ENCODE measurements at regions not wholly inside any gene's neighbourhood (a gene's known extent, or its start where the extent isn't known, plus 50 kb on each side); places are given as distances from the start of the nearest gene placed in this dataset.

GRCh38 chr4:140212646-140213045 lies 58.7 kb upstream of the MAML3 start:
- Histone ChIP-seq H3K79me2 (ENCODE audit: insufficient read depth, low read length) (no peaks in the 10 kb centered on the region), H3K9me2 (replicated peaks; ENCODE audit: low read depth, low read length) (no peaks in the 10 kb centered on the region), H3K9me3 (ENCODE audit: insufficient read depth, low read depth, low read length) (no peaks in the 10 kb centered on the region), H3K27me3 (ENCODE audit: insufficient read depth, low read length, poor library complexity, severe bottlenecking) (no peaks in the 10 kb centered on the region), H3K36me3 (ENCODE audit: insufficient read depth, low read length) (no peaks in the 10 kb centered on the region), H4K20me1 (ENCODE audit: insufficient read depth, low read length, poor library complexity, severe bottlenecking) (no peaks in the 10 kb centered on the region), H3K4me3 (ENCODE audit: low read length, poor library complexity, severe bottlenecking) (no peak overlapping the region), H3K9ac (ENCODE audit: low read depth, low read length, poor library complexity, severe bottlenecking) (no peak overlapping the region), H3K4me1 (ENCODE audit: insufficient read depth, low read length, poor library complexity, severe bottlenecking) (no peaks in the 10 kb centered on the region), H2AFZ (ENCODE audit: low read length) (no peak overlapping the region), H3K4me2 (ENCODE audit: low read depth, low read length, poor library complexity, severe bottlenecking) (no peak overlapping the region), H3F3A (ENCODE audit: low read depth) (no peaks in the 10 kb centered on the region)
- TF ChIP-seq CTCF (conservative IDR thresholded peaks at IDR 0.05; ENCODE audit: low read length) (no peak), EZH2phosphoT487 (IDR thresholded peaks at IDR 0.05; ENCODE audit: borderline replicate concordance) (no peak)

- Histone ChIP-seq H3K9me3 (ENCODE audit: insufficient read depth, low read depth, low read length) (no peaks in the 10 kb centered on the region), H3K79me2 (ENCODE audit: insufficient read depth, low read length) (no peaks in the 10 kb centered on the region), H3K4me3 (ENCODE audit: low read length, poor library complexity, severe bottlenecking) (no peak overlapping the region), H3K27me3 (ENCODE audit: insufficient read depth, low read length, poor library complexity, severe bottlenecking) (no peaks in the 10 kb centered on the region), H4K20me1 (ENCODE audit: insufficient read depth, low read length, poor library complexity, severe bottlenecking) (no peaks in the 10 kb centered on the region), H3K36me3 (ENCODE audit: insufficient read depth, low read length) (no peaks in the 10 kb centered on the region), H2AFZ (ENCODE audit: low read length) (no peak overlapping the region), H3K4me2 (ENCODE audit: low read depth, low read length, poor library complexity, severe bottlenecking) (no peak overlapping the region), H3K9ac (ENCODE audit: low read depth, low read length, poor library complexity, severe bottlenecking) (no peak overlapping the region), H3F3A (ENCODE audit: low read depth) (no peaks in the 10 kb centered on the region), H3K9me2 (replicated peaks; ENCODE audit: low read depth, low read length) (no peaks in the 10 kb centered on the region), H3K4me1 (ENCODE audit: insufficient read depth, low read length, poor library complexity, severe bottlenecking) (no peaks in the 10 kb centered on the region)
- TF ChIP-seq CTCF (conservative IDR thresholded peaks at IDR 0.05; ENCODE audit: low read length): no peak
- no peak for TF ChIP-seq EZH2phosphoT487 (IDR thresholded peaks at IDR 0.05; ENCODE audit: borderline replicate concordance)
These were observed 58.2 kb upstream of the MAML3 start for GRCh38 chr4:140212194-140212593.

GRCh38 chr4:140211693-140212092 lies 57.7 kb upstream of the MAML3 start:
- H2AFZ ChIP-seq (ENCODE audit: low read length): no peak overlapping the region
- TF ChIP-seq EZH2phosphoT487 (IDR thresholded peaks at IDR 0.05; ENCODE audit: borderline replicate concordance): no peak
- TF ChIP-seq CTCF (conservative IDR thresholded peaks at IDR 0.05; ENCODE audit: low read length): no peak
- H3K9me3 ChIP-seq (ENCODE audit: insufficient read depth, low read depth, low read length): no peaks in the 10 kb centered on the region

More at GRCh38 chr4:140211693-140212092, 57.7 kb upstream of the MAML3 start:
- H3K36me3 ChIP-seq (ENCODE audit: insufficient read depth, low read length): no peaks in the 10 kb centered on the region
- H4K20me1 ChIP-seq (ENCODE audit: insufficient read depth, low read length, poor library complexity, severe bottlenecking): no peaks in the 10 kb centered on the region
- no peaks in the 10 kb centered on the region for H3F3A ChIP-seq (ENCODE audit: low read depth)
- H3K4me3 ChIP-seq (ENCODE audit: low read length, poor library complexity, severe bottlenecking): no peak overlapping the region
- H3K9ac ChIP-seq (ENCODE audit: low read depth, low read length, poor library complexity, severe bottlenecking): no peak overlapping the region
- no peaks in the 10 kb centered on the region for H3K4me1 ChIP-seq (ENCODE audit: insufficient read depth, low read length, poor library complexity, severe bottlenecking)
- no peaks in the 10 kb centered on the region for H3K9me2 ChIP-seq (replicated peaks; ENCODE audit: low read depth, low read length)
- H3K79me2 ChIP-seq (ENCODE audit: insufficient read depth, low read length): no peaks in the 10 kb centered on the region
- H3K4me2 ChIP-seq (ENCODE audit: low read depth, low read length, poor library complexity, severe bottlenecking): no peak overlapping the region
- H3K27me3 ChIP-seq (ENCODE audit: insufficient read depth, low read length, poor library complexity, severe bottlenecking): no peaks in the 10 kb centered on the region

Measured in Loucy (cell line).